H9 (cell line): ENCODE measurements at regions not wholly inside any gene's neighbourhood (a gene's known extent, or its start where the extent isn't known, plus 50 kb on each side); places are given as distances from the start of the nearest gene placed in this dataset.
A peak's percentile ranks its signal among the peaks of the same experiment; 100 is the strongest.

Experiments
- DNase-seq: peaks from one replicate; pipeline ENCODE4 v3.0.0-alpha.2; 2017
- H2AFZ ChIP-seq: one replicate; pipeline ENCODE4 v1.6.1; 2013; ENCODE audit warnings: mild to moderate bottlenecking, low read length, control low read depth, moderate library complexity
- H2AK5ac ChIP-seq: 2 replicates; pipeline ENCODE4 v1.6.1; 2013; ENCODE audit warnings: low read length, control low read depth, mixed read lengths; ENCODE audit not compliant: insufficient read length
- H2BK120ac ChIP-seq: one replicate; pipeline ENCODE4 v1.6.1; 2013; ENCODE audit warnings: low read depth, mild to moderate bottlenecking, low read length, control low read depth, inconsistent platforms; ENCODE audit not compliant: poor library complexity, severe bottlenecking
- H2BK12ac ChIP-seq: 2 replicates; pipeline ENCODE4 v1.6.1; 2013; ENCODE audit warnings: low read length, control low read depth, mixed read lengths, low read depth; ENCODE audit not compliant: insufficient read length
- H2BK15ac ChIP-seq: 2 replicates; pipeline ENCODE4 v1.6.1; 2013; ENCODE audit warnings: low read depth, low read length, control low read depth
- H2BK20ac ChIP-seq: one replicate; pipeline ENCODE4 v1.6.1; 2013; ENCODE audit warnings: low read depth, mild to moderate bottlenecking, low read length, control low read depth, inconsistent platforms; ENCODE audit not compliant: poor library complexity, severe bottlenecking
- H2BK5ac ChIP-seq: 2 replicates; pipeline ENCODE4 v1.6.1; 2013; ENCODE audit warnings: low read length, control low read depth, mixed read lengths; ENCODE audit not compliant: insufficient read length
- H3K14ac ChIP-seq: 2 replicates; pipeline ENCODE4 v1.6.1; 2013; ENCODE audit warnings: low read length, control low read depth; ENCODE audit not compliant: insufficient read depth
- H3K18ac ChIP-seq: 2 replicates; pipeline ENCODE4 v1.6.1; 2013; ENCODE audit warnings: low read depth, mild to moderate bottlenecking, mixed read lengths, low read length, control low read depth; ENCODE audit not compliant: insufficient read length
- H3K23ac ChIP-seq: 2 replicates; pipeline ENCODE4 v1.6.1; 2013; ENCODE audit warnings: low read length, control low read depth, mixed read lengths, low read depth; ENCODE audit not compliant: insufficient read length
- H3K23me2 ChIP-seq: 2 replicates; pipeline ENCODE4 v1.6.1; 2013; ENCODE audit warnings: low read depth, mild to moderate bottlenecking, mixed read lengths, low read length, control low read depth; ENCODE audit not compliant: insufficient read length, poor library complexity, severe bottlenecking
- H3K27ac ChIP-seq: 2 replicates; pipeline ENCODE4 v1.5.1; 2013; ENCODE audit warnings: low read length, control low read depth, mixed read lengths, low read depth; ENCODE audit not compliant: insufficient read length
- H3K27me3 ChIP-seq: 2 replicates; pipeline ENCODE4 v1.6.1; 2013; ENCODE audit warnings: low read length, control low read depth, inconsistent platforms; ENCODE audit not compliant: insufficient read depth
- H3K4ac ChIP-seq: 2 replicates; pipeline ENCODE4 v1.6.1; 2013; ENCODE audit warnings: low read depth, mild to moderate bottlenecking, control low read depth, inconsistent platforms, low read length, moderate library complexity
- H3K4me1 ChIP-seq: 2 replicates; pipeline ENCODE4 v1.6.1; 2013; ENCODE audit warnings: low read length, control low read depth, inconsistent platforms; ENCODE audit not compliant: insufficient read depth
- H3K4me2 ChIP-seq: 2 replicates; pipeline ENCODE4 v1.6.1; 2013; ENCODE audit warnings: low read length, control low read depth, mixed read lengths; ENCODE audit not compliant: insufficient read length, insufficient read depth
- H3K56ac ChIP-seq: 2 replicates; pipeline ENCODE4 v1.6.1; 2013; ENCODE audit warnings: low read depth, mild to moderate bottlenecking, mixed read lengths, low read length, control low read depth; ENCODE audit not compliant: insufficient read length
- H3K79me1 ChIP-seq: 2 replicates; pipeline ENCODE4 v1.6.1; 2013; ENCODE audit warnings: low read depth, mild to moderate bottlenecking, moderate library complexity, low read length, control low read depth, inconsistent platforms; ENCODE audit not compliant: insufficient read depth, poor library complexity, severe bottlenecking
- H3K79me2 ChIP-seq: 2 replicates; pipeline ENCODE4 v1.6.1; 2013; ENCODE audit warnings: low read length, control low read depth, inconsistent platforms; ENCODE audit not compliant: insufficient read depth
- H3K9ac ChIP-seq: 2 replicates; pipeline ENCODE4 v1.6.1; 2013; ENCODE audit warnings: low read length, control low read depth, mixed read lengths; ENCODE audit not compliant: insufficient read length; ENCODE audit errors: extremely low read depth
- H3K9me3 ChIP-seq: one replicate; pipeline ENCODE4 v1.6.1; 2013; ENCODE audit warnings: low read depth, low read length, inconsistent platforms; ENCODE audit not compliant: control insufficient read depth
- H3T11ph ChIP-seq: one replicate; pipeline ENCODE4 v1.6.1; 2013; ENCODE audit warnings: mild to moderate bottlenecking, low read length, control low read depth, inconsistent platforms
- H4K20me1 ChIP-seq: one replicate; pipeline ENCODE4 v1.6.1; 2013; ENCODE audit not compliant: control insufficient read depth, insufficient read length, insufficient read depth
- H4K5ac ChIP-seq: 2 replicates; pipeline ENCODE4 v1.6.1; 2013; ENCODE audit warnings: low read depth, mild to moderate bottlenecking, mixed read lengths, low read length, control low read depth; ENCODE audit not compliant: insufficient read length
- H4K8ac ChIP-seq: replicated peaks from 2 replicates; pipeline ENCODE4 v1.6.1; 2013; ENCODE audit warnings: low read length, control low read depth, mixed read lengths, low read depth; ENCODE audit not compliant: insufficient read length
- H4K91ac ChIP-seq: 2 replicates; pipeline ENCODE4 v1.6.1; 2013; ENCODE audit warnings: low read depth, mild to moderate bottlenecking, moderate library complexity, mixed read lengths, low read length, control low read depth; ENCODE audit not compliant: insufficient read length
- H3K27ac Mint-ChIP-seq, 3 experiments: 2 replicates in 2 of 3; 3 replicates in 1 of 3; pipeline ENCODE4 v1.8.0; 2020 to 2021; ENCODE audit warnings: mixed read lengths in 3 of 3, mild to moderate bottlenecking in 1 of 3, moderate library complexity in 1 of 3
- H3K27me3 Mint-ChIP-seq: 2 replicates; pipeline ENCODE4 v1.8.0; 2021; ENCODE audit warnings: low read depth, mild to moderate bottlenecking, moderate library complexity, mixed read lengths
- H3K36me3 Mint-ChIP-seq, 3 experiments: 2 replicates in 2 of 3; 3 replicates in 1 of 3; pipeline ENCODE4 v1.8.0; 2020 to 2021; ENCODE audit warnings: low read depth in 3 of 3, mixed read lengths in 3 of 3; ENCODE audit not compliant: insufficient read depth in 1 of 3
- H3K4me1 Mint-ChIP-seq, 2 experiments: 2 replicates each; pipeline ENCODE4 v1.8.0; 2020; ENCODE audit warnings: mixed read lengths in 2 of 2
- H3K4me3 Mint-ChIP-seq, 2 experiments: 2 replicates in 1 of 2; 3 replicates in 1 of 2; pipeline ENCODE4 v1.8.0; 2020 to 2021; ENCODE audit warnings: mild to moderate bottlenecking in 2 of 2, mixed read lengths in 2 of 2, moderate library complexity in 1 of 2
- H3K9me3 Mint-ChIP-seq, 2 experiments: 2 replicates in 1 of 2; 3 replicates in 1 of 2; pipeline ENCODE4 v1.8.0; 2020; ENCODE audit warnings: mild to moderate bottlenecking in 2 of 2, mixed read lengths in 2 of 2, moderate library complexity in 1 of 2
- CTCF ChIP-seq: fragments of 200-600 bp; sonication (generic); conservative IDR thresholded peaks from 3 replicates; pipeline ENCODE4 v1.8.0; 2021; ENCODE audit warnings: antibody characterized with exemption, mild to moderate bottlenecking
- WGBS: extraction: QIAGEN DNeasy Blood & Tissue Kit; methylation state at CpG from one replicate; pipeline ENCODE4 v1.1.7; 2013; ENCODE audit warnings: missing lambda C conversion rate, low lambda C conversion rate, mixed read lengths; ENCODE audit not compliant: insufficient read length; ENCODE audit errors: extremely low coverage; 5-methylcytosine and 5-hydroxymethylcytosine counted together

GRCh38 chr18:40006634-40007033 is 1948.4 kb upstream of the PIK3C3 start:
- Histone ChIP-seq H3T11ph (no peak overlapping the region), H3K56ac (no peak overlapping the region), H3K9ac (no peak overlapping the region), H3K23me2 (no peaks in the 10 kb centered on the region), H3K14ac (no peak overlapping the region), H3K9me3 (no peaks in the 10 kb centered on the region), H3K27me3 (no peaks in the 10 kb centered on the region), H3K4me1 (no peaks in the 10 kb centered on the region), H2AFZ (peak overlapping the region; percentile 16), H3K4ac (no peak overlapping the region), H2BK120ac (no peak overlapping the region), H4K20me1 (no peaks in the 10 kb centered on the region), H3K4me2 (no peak overlapping the region), H4K8ac (no peak overlapping the region), H3K79me2 (no peaks in the 10 kb centered on the region), H2BK5ac (no peak overlapping the region), H2BK12ac (no peak overlapping the region), H2BK20ac (no peak overlapping the region), H2BK15ac (no peak overlapping the region), H4K91ac (no peak overlapping the region), H3K23ac (no peak overlapping the region), H3K27ac (no peak overlapping the region), H3K79me1 (no peaks in the 10 kb centered on the region), H2AK5ac (no peak overlapping the region), H3K18ac (no peak overlapping the region), H4K5ac (no peak overlapping the region)
- no peak overlapping the region for H3K27ac Mint-ChIP-seq
- no peak overlapping the region for H3K4me3 Mint-ChIP-seq
- H3K4me1 Mint-ChIP-seq = peaks cover 5% of the 10 kb centered on the region in 2 experiments; a peak in 2 of 4 replicates
- peak; percentile 35 for DNase-seq
- no peaks in the 10 kb centered on the region; a peak in 2 of 5 replicates for H3K9me3 Mint-ChIP-seq
- no peak for TF ChIP-seq CTCF
- WGBS = no CpG with 5 or more reads among the region's 4 CpGs
- no peaks in the 10 kb centered on the region for H3K27me3 Mint-ChIP-seq
- no peaks in the 10 kb centered on the region for H3K36me3 Mint-ChIP-seq
